ENCODE measurements at regions not wholly inside any gene's neighbourhood (a gene's known extent, or its start where the extent isn't known, plus 50 kb on each side); places are given as distances from the start of the nearest gene placed in this dataset.
"Not testable (repeated sequence)": the region's sequence is repeated elsewhere in the genome, so short reads cannot be mapped to it uniquely, and the experiment has no call there.

- 50 to 83% methylated on average over 1 to 2 of the region's 3 CpGs for WGBS, 2 donors (ENCODE audit: low coverage in 1 of 2)
- Histone ChIP-seq H3K4me3 (no peak overlapping the region), H3K36me3 (no peaks in the 10 kb centered on the region), H3K4me1 (no peaks in the 10 kb centered on the region), H3K27ac (no peak overlapping the region), H3K27me3 (no peaks in the 10 kb centered on the region), H3K9me3 (no peaks in the 10 kb centered on the region)
- no peak for ATAC-seq
- TF ChIP-seq, protein P1, sequence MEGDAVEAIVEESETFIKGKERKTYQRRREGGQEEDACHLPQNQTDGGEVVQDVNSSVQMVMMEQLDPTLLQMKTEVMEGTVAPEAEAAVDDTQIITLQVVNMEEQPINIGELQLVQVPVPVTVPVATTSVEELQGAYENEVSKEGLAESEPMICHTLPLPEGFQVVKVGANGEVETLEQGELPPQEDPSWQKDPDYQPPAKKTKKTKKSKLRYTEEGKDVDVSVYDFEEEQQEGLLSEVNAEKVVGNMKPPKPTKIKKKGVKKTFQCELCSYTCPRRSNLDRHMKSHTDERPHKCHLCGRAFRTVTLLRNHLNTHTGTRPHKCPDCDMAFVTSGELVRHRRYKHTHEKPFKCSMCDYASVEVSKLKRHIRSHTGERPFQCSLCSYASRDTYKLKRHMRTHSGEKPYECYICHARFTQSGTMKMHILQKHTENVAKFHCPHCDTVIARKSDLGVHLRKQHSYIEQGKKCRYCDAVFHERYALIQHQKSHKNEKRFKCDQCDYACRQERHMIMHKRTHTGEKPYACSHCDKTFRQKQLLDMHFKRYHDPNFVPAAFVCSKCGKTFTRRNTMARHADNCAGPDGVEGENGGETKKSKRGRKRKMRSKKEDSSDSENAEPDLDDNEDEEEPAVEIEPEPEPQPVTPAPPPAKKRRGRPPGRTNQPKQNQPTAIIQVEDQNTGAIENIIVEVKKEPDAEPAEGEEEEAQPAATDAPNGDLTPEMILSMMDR (IDR thresholded peaks at IDR 0.05): no peak
- no peak for TF ChIP-seq POLR2A (IDR thresholded peaks at IDR 0.05)
- TF ChIP-seq EP300 (IDR thresholded peaks at IDR 0.05): no peak
- TF ChIP-seq POLR2AphosphoS5 (IDR thresholded peaks at IDR 0.05): no peak
Observed at GRCh38 chr15:77892335-77892734, 185.2 kb downstream of the TBC1D2B start.

DNA sequence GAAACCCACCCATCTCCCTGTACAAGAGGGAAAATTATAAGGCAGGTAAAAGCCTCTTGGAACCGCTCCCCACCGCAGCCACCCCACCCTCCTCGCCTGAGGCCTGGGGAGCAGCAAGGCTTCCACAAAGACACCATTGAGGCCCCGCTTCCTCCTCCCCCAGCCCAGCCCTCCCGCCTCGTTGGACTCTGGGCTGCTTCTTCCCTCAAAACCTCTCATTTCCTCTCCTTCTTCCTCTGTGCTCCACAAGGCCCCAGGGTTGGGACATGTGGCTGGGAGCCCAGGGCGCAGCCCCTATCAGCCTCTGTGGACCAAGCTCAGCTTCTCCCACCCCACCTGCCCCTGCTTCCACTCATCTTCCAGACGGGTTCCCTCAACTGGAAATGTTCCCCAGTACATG, 185.6 kb downstream of the TBC1D2B start:
- not testable (repeated sequence) for H3K36me3 ChIP-seq, H3K4me3 ChIP-seq, H3K9me3 ChIP-seq, ATAC-seq, H3K27me3 ChIP-seq, H3K4me1 ChIP-seq
- WGBS, 2 donors (ENCODE audit: low coverage in 1 of 2): 60 to 84% methylated on average over 2 to 4 of the region's 8 CpGs
- peak overlapping the region in 1 of 4 donors; percentile 40 for H3K27ac ChIP-seq

GRCh38 chr15:77890911-77891801, 186.4 kb downstream of the TBC1D2B start:
- ATAC-seq, H3K4me1 ChIP-seq, H3K27me3 ChIP-seq, H3K36me3 ChIP-seq, H3K4me3 ChIP-seq, H3K9me3 ChIP-seq: not testable (repeated sequence)
- H3K27ac ChIP-seq: peak overlapping the region in 2 of 4 donors; percentile 1 to 40
- WGBS, 2 donors (ENCODE audit: low coverage in 1 of 2): no CpG with 5 or more reads among the region's 20 CpGs

GRCh38 chr15:77889828-77890725, 187.4 kb downstream of the TBC1D2B start:
- not testable (repeated sequence) for H3K9me3 ChIP-seq, H3K4me3 ChIP-seq, H3K27me3 ChIP-seq, H3K4me1 ChIP-seq, H3K36me3 ChIP-seq, H3K27ac ChIP-seq, ATAC-seq
- WGBS, 2 donors (ENCODE audit: low coverage in 1 of 2): 40% methylated on average over 1 of the region's 15 CpGs; no CpG with 5 or more reads in 1 of the 2 donors

DNA sequence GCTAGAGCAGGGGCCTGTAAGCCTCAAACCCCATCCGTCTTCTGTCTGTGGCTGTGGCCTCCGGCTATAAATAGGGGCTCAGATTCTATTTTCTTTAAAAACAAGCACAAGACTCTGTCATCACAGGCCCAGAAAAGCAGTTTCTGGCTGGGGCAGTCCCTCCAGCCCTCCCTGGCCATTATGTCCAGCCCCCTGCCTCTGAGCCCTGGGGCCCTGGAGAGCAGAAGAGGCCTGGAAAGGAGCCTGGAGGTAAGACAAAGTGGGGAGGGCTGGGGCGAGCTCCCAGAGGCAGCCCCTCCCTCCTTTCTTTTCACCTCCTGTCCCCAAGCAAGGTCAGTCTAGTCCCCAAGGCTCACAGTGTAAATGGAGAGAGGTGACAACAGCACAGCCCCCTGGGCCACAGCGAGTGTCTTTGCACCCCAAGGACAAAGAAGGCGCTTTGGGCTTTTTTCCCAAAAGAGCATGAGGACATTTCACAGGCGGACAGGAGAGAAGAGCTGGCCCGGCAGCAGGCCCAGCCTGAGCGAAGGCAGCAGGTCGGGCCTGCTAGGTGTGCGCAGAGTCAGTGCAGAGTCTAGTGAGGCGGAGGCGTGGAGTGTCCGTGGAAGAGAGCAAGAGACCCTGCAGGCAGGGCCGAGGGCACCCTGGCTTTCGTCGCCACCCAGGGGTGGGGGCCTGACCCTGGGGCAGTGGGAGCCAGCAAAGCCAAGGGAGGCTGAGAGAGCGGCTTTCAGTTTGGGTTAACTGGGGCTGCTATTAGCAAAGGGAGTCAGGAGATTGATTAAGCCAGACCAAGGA, 188.3 kb downstream of the TBC1D2B start:
- no peaks in the 10 kb centered on the region for H3K36me3 ChIP-seq
- ATAC-seq: no peak
- TF ChIP-seq POLR2A (IDR thresholded peaks at IDR 0.05): no peak
- no peak for TF ChIP-seq EP300 (IDR thresholded peaks at IDR 0.05)
- TF ChIP-seq, protein P1 (IDR thresholded peaks at IDR 0.05): no peak
- no peak for TF ChIP-seq POLR2AphosphoS5 (IDR thresholded peaks at IDR 0.05)
- no peaks in the 10 kb centered on the region for H3K4me1 ChIP-seq
- H3K27ac ChIP-seq: peak overlapping the region in 2 of 4 donors; percentile 42 to 47
- H3K4me3 ChIP-seq: no peak overlapping the region
- no peaks in the 10 kb centered on the region for H3K27me3 ChIP-seq
- 82% methylated on average over 5 of the region's 17 CpGs; no CpG with 5 or more reads in 1 of the 2 donors for WGBS, 2 donors (ENCODE audit: low coverage in 1 of 2)
- H3K9me3 ChIP-seq: no peaks in the 10 kb centered on the region

- WGBS, 2 donors (ENCODE audit: low coverage in 1 of 2): no CpG with 5 or more reads among the region's 16 CpGs
- ATAC-seq: peak; percentile 75
- peak overlapping the region in 2 of 4 donors; percentile 60 to 63 for H3K27ac ChIP-seq
- H3K4me1 ChIP-seq, H3K4me3 ChIP-seq, H3K9me3 ChIP-seq, H3K36me3 ChIP-seq, H3K27me3 ChIP-seq: not testable (repeated sequence)
Observed at GRCh38 chr15:77887563-77888429, 189.7 kb downstream of the TBC1D2B start.
